Activated B cell treated with CpG ODN at 0.5 μM for 24 hours (primary cell): ENCODE measurements at regions not wholly inside any gene's neighbourhood (a gene's known extent, or its start where the extent isn't known, plus 50 kb on each side); places are given as distances from the start of the nearest gene placed in this dataset.

Experiments
- ATAC-seq: fragments of 200-7000 bp; cut with Tn5 transposase; one replicate; pipeline ENCODE4 v1.10.0; 2021; ENCODE audit warnings: low read depth, mild to moderate bottlenecking, moderate library complexity
- CTCF ChIA-PET: fragments of 350-600 bp; sonication (Branson Sonifier 250); formaldehyde crosslinking; loops from one replicate; lab custom pipeline; 2021; ENCODE audit warnings: antibody characterized with exemption; lab: Charles Lee
- POLR2A ChIA-PET: fragments of 350-600 bp; sonication (Branson Sonifier 250); formaldehyde crosslinking; loops from one replicate; lab custom pipeline; 2021; ENCODE audit warnings: antibody characterized with exemption; lab: Charles Lee
- DNase-seq: peaks from one replicate; pipeline ENCODE4 v3.0.0; 2022
- H3K27ac Mint-ChIP-seq: one replicate; pipeline ENCODE4 v1.8.0; 2020; ENCODE audit warnings: mixed read lengths
- H3K27me3 Mint-ChIP-seq: one replicate; pipeline ENCODE4 v1.8.0; 2021; ENCODE audit warnings: mixed read lengths
- H3K36me3 Mint-ChIP-seq: one replicate; pipeline ENCODE4 v1.8.0; 2021; ENCODE audit warnings: low read depth, mixed read lengths
- H3K4me1 Mint-ChIP-seq: one replicate; pipeline ENCODE4 v1.8.0; 2021; ENCODE audit warnings: mixed read lengths
- H3K4me3 Mint-ChIP-seq: one replicate; pipeline ENCODE4 v1.8.0; 2020; ENCODE audit warnings: mild to moderate bottlenecking, mixed read lengths
- H3K9me3 Mint-ChIP-seq: one replicate; pipeline ENCODE4 v1.8.0; 2020; ENCODE audit warnings: mixed read lengths
- intact Hi-C: fragments of 100-400 bp; cut with micrococcal nuclease; formaldehyde crosslinking; loops from one replicate; pipeline ENCODE4 v1.15.1; 2024
- TF ChIP-seq, protein P1 (sequence below): fragments of 200-600 bp; IDR thresholded peaks from one replicate; pipeline ENCODE4 v1.8.0; 2022; ENCODE audit warnings: antibody characterized with exemption, mild to moderate bottlenecking

DNA sequence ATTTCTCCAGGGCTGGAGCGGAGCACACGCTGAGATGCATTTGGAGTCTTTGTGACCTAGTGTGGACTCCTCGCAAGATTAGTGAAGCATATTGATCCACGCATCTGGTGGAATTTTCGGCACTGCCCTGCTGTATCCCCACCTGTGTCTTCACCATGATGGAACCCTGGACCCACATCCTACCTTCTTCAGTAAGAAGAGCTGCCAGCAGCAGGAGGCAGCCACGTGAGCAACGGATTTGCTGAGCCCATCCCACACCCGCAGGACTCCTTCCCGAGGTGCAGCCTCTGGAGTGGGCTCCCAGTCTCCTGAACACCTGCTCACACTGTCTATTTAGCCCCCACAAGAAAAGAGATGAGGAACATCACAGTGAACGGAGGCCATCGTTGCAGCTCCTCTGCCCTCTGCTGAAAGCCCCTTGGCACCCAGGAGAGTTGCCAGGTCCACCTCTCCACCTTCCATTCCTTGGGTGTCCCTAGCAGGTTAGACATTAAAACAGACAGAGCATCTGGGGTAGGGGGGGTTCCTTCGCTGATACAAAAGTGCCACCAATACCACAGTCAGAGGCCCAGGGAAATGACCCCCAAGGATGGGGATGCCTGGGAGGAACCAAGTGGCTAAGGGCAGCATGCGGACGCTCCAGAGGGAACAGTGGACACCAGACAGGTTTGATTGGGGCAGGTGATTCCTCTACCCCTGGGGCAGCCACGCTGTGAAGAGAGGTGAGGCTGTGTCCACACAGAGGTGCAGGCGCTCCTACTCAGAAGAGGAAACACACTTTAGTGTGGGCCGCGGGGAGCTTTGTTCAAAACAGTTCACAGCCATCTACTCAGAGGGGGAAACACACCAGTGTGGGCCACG is 302.8 kb upstream of the SALL3 start:
- Mint-ChIP-seq H3K4me1 (no peaks in the 10 kb centered on the region), H3K9me3 (no peaks in the 10 kb centered on the region), H3K4me3 (no peak overlapping the region), H3K27ac (no peak overlapping the region), H3K36me3 (no peaks in the 10 kb centered on the region), H3K27me3 (no peaks in the 10 kb centered on the region)
- intact Hi-C loops, result no loop called here
- ChIA-PET CTCF (no interaction called here), POLR2A (no interaction called here)
- ATAC-seq, result no peak
- no peak for DNase-seq
- TF ChIP-seq, protein P1, sequence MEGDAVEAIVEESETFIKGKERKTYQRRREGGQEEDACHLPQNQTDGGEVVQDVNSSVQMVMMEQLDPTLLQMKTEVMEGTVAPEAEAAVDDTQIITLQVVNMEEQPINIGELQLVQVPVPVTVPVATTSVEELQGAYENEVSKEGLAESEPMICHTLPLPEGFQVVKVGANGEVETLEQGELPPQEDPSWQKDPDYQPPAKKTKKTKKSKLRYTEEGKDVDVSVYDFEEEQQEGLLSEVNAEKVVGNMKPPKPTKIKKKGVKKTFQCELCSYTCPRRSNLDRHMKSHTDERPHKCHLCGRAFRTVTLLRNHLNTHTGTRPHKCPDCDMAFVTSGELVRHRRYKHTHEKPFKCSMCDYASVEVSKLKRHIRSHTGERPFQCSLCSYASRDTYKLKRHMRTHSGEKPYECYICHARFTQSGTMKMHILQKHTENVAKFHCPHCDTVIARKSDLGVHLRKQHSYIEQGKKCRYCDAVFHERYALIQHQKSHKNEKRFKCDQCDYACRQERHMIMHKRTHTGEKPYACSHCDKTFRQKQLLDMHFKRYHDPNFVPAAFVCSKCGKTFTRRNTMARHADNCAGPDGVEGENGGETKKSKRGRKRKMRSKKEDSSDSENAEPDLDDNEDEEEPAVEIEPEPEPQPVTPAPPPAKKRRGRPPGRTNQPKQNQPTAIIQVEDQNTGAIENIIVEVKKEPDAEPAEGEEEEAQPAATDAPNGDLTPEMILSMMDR, result no peak

DNA sequence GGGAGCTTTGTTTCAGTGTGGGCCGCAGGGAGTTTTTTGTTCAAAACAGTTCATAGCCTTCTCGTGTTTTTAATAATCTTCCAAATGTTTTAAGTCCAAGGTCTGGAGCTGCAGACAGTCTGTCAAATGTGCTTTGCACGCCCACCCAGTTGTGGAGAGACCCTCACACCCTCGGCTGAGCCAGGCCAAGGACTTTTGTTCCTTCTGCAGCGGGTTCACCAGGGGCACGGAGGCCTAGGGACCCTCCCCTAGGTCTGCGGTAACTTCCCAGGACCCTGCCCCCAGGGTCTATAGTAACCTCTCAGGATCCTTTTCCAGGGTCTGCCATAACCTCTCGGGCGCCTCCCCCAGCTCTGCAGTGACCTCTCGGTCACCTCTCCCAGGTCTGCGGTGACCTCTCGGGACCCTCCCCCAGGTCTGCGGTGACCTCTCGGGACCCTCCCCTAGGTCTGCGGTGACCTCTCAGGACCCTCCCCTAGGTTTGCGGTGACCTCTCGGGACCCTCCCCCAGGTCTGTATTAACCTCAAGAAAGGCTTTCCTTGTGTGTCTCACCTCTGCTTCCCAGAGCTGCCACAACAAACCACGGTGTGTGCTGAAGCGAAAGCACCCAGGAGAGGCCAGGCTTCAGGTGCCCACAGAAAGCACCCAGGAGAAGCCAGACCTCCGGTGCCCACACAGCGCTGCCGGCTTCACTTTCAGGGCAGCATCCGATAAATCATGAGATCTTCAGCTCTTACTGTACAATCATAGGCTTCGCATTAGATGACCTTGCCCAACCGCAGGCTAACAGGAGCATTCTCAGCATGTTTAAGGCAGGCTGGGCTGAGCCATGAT is 301.9 kb upstream of the SALL3 start:
- H3K4me3 Mint-ChIP-seq, result no peak overlapping the region
- no peaks in the 10 kb centered on the region for H3K4me1 Mint-ChIP-seq
- no peak for ATAC-seq
- H3K27ac Mint-ChIP-seq, result no peak overlapping the region
- TF ChIP-seq, protein P1, result no peak
- POLR2A ChIA-PET, result no interaction called here
- no peaks in the 10 kb centered on the region for H3K9me3 Mint-ChIP-seq
- no peak for DNase-seq
- intact Hi-C loops, result no loop called here
- CTCF ChIA-PET, result no interaction called here
- no peaks in the 10 kb centered on the region for H3K36me3 Mint-ChIP-seq
- no peaks in the 10 kb centered on the region for H3K27me3 Mint-ChIP-seq

DNA sequence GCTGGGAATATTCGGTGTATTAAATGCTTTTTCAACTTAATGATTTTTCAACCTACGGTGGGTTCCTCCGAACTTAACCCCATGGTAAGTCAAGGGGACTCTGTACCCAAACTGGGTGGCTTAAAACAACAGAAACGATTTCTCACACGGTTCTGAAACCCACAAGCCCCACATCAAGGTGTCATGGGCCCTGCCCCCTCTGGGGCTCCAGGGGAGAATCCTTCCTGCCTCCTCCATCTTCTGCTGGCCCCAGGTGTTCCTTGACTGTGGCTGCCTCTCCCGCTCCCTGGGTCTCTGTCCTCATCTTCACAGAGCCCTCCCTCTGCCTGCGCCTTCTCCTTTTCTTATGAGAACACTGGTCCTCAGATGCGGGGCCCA is 301.3 kb upstream of the SALL3 start:
- TF ChIP-seq, protein P1, result no peak
- H3K27ac Mint-ChIP-seq, result no peak overlapping the region
- intact Hi-C loops, result no loop called here
- no peaks in the 10 kb centered on the region for H3K4me1 Mint-ChIP-seq
- H3K27me3 Mint-ChIP-seq, result no peaks in the 10 kb centered on the region
- no peaks in the 10 kb centered on the region for H3K36me3 Mint-ChIP-seq
- ATAC-seq (no peak), DNase-seq (no peak)
- no peak overlapping the region for H3K4me3 Mint-ChIP-seq
- CTCF ChIA-PET, result no interaction called here
- POLR2A ChIA-PET, result no interaction called here
- H3K9me3 Mint-ChIP-seq, result no peaks in the 10 kb centered on the region

DNA sequence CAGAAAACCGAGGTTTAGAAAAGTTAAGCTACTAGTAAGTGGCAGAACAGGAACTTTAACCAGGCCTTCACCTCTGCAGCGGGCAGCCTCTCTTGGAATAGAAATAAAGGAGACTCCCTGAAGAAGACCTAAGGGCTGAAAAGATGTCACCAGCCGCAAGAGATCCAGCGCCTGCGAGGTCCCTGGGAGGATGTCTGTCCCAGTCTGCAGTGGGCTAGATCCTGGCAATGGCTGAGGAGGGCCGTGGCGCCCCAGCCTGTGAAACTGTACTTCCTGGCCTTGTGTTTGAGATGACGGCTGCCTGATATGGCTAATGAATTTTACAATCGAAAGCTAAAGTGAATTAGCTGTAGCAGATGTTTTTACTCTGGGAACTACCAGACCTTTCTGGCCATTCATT is 300.6 kb upstream of the SALL3 start:
- POLR2A ChIA-PET, result no interaction called here
- intact Hi-C loops, result no loop called here
- H3K27ac Mint-ChIP-seq, result no peak overlapping the region
- TF ChIP-seq, protein P1, result no peak
- no peak for DNase-seq
- no peak overlapping the region for H3K4me3 Mint-ChIP-seq
- no peaks in the 10 kb centered on the region for H3K27me3 Mint-ChIP-seq
- no peak for ATAC-seq
- no peaks in the 10 kb centered on the region for H3K36me3 Mint-ChIP-seq
- no peaks in the 10 kb centered on the region for H3K4me1 Mint-ChIP-seq
- CTCF ChIA-PET, result no interaction called here
- H3K9me3 Mint-ChIP-seq, result no peaks in the 10 kb centered on the region

DNA sequence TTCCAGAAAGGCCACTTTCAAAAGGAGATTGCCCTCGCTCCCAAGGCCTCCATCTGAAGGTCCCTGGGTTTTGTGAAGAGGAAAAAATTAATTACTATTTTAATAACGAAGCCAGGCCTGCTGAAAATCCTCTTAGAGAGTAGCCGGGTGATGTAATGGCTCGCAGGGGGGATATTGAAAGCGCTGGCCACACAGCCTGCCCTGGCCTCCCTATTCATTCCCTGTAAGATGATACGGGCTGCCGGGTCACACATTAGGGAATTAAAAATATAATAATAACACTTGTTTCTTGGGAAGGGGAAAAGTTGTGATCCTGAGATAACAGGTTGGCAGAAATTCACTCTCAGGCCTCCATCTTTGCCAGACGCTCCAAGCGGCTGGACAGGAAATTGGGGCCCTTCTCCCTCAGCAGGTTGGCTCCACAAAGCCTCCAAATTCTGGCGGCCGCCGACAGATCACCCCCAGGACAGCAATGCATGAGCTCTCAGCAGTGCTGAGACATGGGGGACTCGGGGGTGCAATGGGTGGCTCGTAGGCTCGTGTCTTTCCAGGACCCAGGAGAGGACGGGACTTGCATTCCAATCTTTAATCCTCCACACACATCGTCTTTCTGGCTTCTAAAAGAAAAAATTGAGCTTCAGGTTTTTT is 299.9 kb upstream of the SALL3 start:
- POLR2A ChIA-PET, result no interaction called here
- no peak overlapping the region for H3K27ac Mint-ChIP-seq
- no peaks in the 10 kb centered on the region for H3K36me3 Mint-ChIP-seq
- H3K4me1 Mint-ChIP-seq, result no peaks in the 10 kb centered on the region
- DNase-seq, result no peak
- intact Hi-C loops, result no loop called here
- no peaks in the 10 kb centered on the region for H3K27me3 Mint-ChIP-seq
- CTCF ChIA-PET, result no interaction called here
- H3K4me3 Mint-ChIP-seq, result no peak overlapping the region
- no peaks in the 10 kb centered on the region for H3K9me3 Mint-ChIP-seq
- ATAC-seq, result no peak
- TF ChIP-seq, protein P1, result no peak
